Glutamatergic neuron (in vitro differentiated cells): ENCODE measurements at regions not wholly inside any gene's neighbourhood (a gene's known extent, or its start where the extent isn't known, plus 50 kb on each side); places are given as distances from the start of the nearest gene placed in this dataset.

Experiments
- DNase-seq: peaks from one replicate; pipeline ENCODE4 v3.0.0; 2022
- H3K27ac Mint-ChIP-seq: one replicate; pipeline ENCODE4 v1.8.0; 2020; ENCODE audit warnings: mild to moderate bottlenecking, mixed read lengths, inconsistent platforms; ENCODE audit not compliant: unreplicated experiment
- H3K27me3 Mint-ChIP-seq: one replicate; pipeline ENCODE4 v1.8.0; 2020; ENCODE audit warnings: mild to moderate bottlenecking, moderate library complexity, mixed read lengths, inconsistent platforms; ENCODE audit not compliant: unreplicated experiment
- H3K36me3 Mint-ChIP-seq: one replicate; pipeline ENCODE4 v1.8.0; 2020; ENCODE audit warnings: mild to moderate bottlenecking, mixed read lengths, inconsistent platforms; ENCODE audit not compliant: unreplicated experiment
- H3K4me1 Mint-ChIP-seq: one replicate; pipeline ENCODE4 v1.8.0; 2020; ENCODE audit warnings: mild to moderate bottlenecking, low read depth, mixed read lengths, inconsistent platforms; ENCODE audit not compliant: unreplicated experiment
- H3K4me3 Mint-ChIP-seq: one replicate; pipeline ENCODE4 v1.8.0; 2020; ENCODE audit warnings: mild to moderate bottlenecking, mixed read lengths, inconsistent platforms; ENCODE audit not compliant: unreplicated experiment
- H3K9me3 Mint-ChIP-seq: one replicate; pipeline ENCODE4 v1.8.0; 2020; ENCODE audit warnings: mild to moderate bottlenecking, moderate library complexity, mixed read lengths, inconsistent platforms; ENCODE audit not compliant: unreplicated experiment
- CTCF ChIP-seq: fragments of 200-600 bp; sonication (generic); IDR thresholded peaks from one replicate; pipeline ENCODE4 v1.5.0; 2021; ENCODE audit not compliant: partially characterized antibody, unreplicated experiment

- Mint-ChIP-seq H3K27ac (no peak overlapping the region), H3K4me3 (no peak overlapping the region), H3K27me3 (no peaks in the 10 kb centered on the region)
These were observed 267.9 kb upstream of the TSHZ3 start for GRCh38 chr19:31617010-31617585.

GRCh38 chr19:31625056-31625455, 275.8 kb upstream of the TSHZ3 start:
- DNase-seq, result no peak
- Mint-ChIP-seq H3K36me3 (no peaks in the 10 kb centered on the region), H3K27me3 (peaks cover 5% of the 10 kb centered on the region), H3K27ac (no peak overlapping the region), H3K4me1 (no peaks in the 10 kb centered on the region), H3K9me3 (no peaks in the 10 kb centered on the region), H3K4me3 (no peak overlapping the region)
- no peak for TF ChIP-seq CTCF

More at GRCh38 chr19:31617010-31617585, 267.9 kb upstream of the TSHZ3 start:
- Mint-ChIP-seq H3K4me1 (no peaks in the 10 kb centered on the region), H3K9me3 (no peaks in the 10 kb centered on the region), H3K36me3 (no peaks in the 10 kb centered on the region)
- no peak for DNase-seq
- TF ChIP-seq CTCF, result no peak

GRCh38 chr19:31625575-31625974, 276.3 kb upstream of the TSHZ3 start:
- TF ChIP-seq CTCF, result no peak
- Mint-ChIP-seq H3K36me3 (no peaks in the 10 kb centered on the region), H3K4me3 (no peak overlapping the region), H3K27me3 (peaks cover 5% of the 10 kb centered on the region), H3K27ac (no peak overlapping the region), H3K9me3 (no peaks in the 10 kb centered on the region), H3K4me1 (no peaks in the 10 kb centered on the region)
- no peak for DNase-seq

- H3K4me3 Mint-ChIP-seq, result no peak overlapping the region
- DNase-seq, result no peak
- peaks cover 5% of the 10 kb centered on the region for H3K27me3 Mint-ChIP-seq
- no peaks in the 10 kb centered on the region for H3K36me3 Mint-ChIP-seq
- H3K4me1 Mint-ChIP-seq, result no peaks in the 10 kb centered on the region
- H3K27ac Mint-ChIP-seq, result no peak overlapping the region
- peaks cover 1% of the 10 kb centered on the region for H3K9me3 Mint-ChIP-seq
- no peak for TF ChIP-seq CTCF
These were observed 277.7 kb upstream of the TSHZ3 start for GRCh38 chr19:31626941-31627340.

- Mint-ChIP-seq H3K27ac (no peak overlapping the region), H3K36me3 (no peaks in the 10 kb centered on the region), H3K4me3 (no peak overlapping the region), H3K9me3 (peaks cover 2% of the 10 kb centered on the region), H3K4me1 (no peaks in the 10 kb centered on the region), H3K27me3 (peaks cover 5% of the 10 kb centered on the region)
- no peak for DNase-seq
- no peak for TF ChIP-seq CTCF
These were observed 278.6 kb upstream of the TSHZ3 start for GRCh38 chr19:31627620-31628365.
